NT2/D1 (cell line): ENCODE measurements at regions not wholly inside any gene's neighbourhood (a gene's known extent, or its start where the extent isn't known, plus 50 kb on each side); places are given as distances from the start of the nearest gene placed in this dataset.

Experiments
- SUZ12 ChIP-seq: IDR thresholded peaks from 2 replicates; pipeline ENCODE4 v1.6.1; 2011; ENCODE audit not compliant: insufficient read length, insufficient read depth; ENCODE audit errors: extremely low read depth
- YY1 ChIP-seq: IDR thresholded peaks from 2 replicates; pipeline ENCODE4 v1.6.1; 2011; ENCODE audit not compliant: insufficient read length, insufficient read depth
- ZNF274 ChIP-seq: IDR thresholded peaks from 2 replicates; pipeline ENCODE4 v1.6.1; 2011; ENCODE audit warnings: mild to moderate bottlenecking, low read depth, low read length

DNA sequence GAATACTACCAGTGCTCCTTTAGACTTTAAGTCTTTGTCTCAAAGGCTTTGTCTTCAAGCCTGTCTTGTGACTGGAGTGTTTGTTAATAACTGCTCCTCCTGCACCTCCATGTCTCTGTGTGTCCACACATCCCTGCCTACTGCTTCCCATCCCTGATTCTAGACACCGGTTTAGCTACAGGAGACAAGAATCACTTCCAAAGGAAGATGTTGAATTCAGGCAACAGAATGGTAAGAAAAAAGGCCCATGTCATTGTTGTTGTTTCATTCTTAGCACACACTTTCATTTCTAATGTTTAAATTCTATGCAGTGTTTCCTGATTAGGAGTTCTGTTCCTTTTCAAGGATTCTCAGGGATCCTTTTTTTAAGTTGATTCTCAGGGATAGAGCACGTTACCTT lies 293.6 kb upstream of the STXBP5 start:
- no peak for TF ChIP-seq SUZ12
- no peak for TF ChIP-seq ZNF274
- no peak for TF ChIP-seq YY1
